GM12874 (cell line): ENCODE measurements at regions not wholly inside any gene's neighbourhood (a gene's known extent, or its start where the extent isn't known, plus 50 kb on each side); places are given as distances from the start of the nearest gene placed in this dataset.

Experiments used
- CTCF ChIP-seq: IDR thresholded peaks from 2 replicates; pipeline ENCODE4 v1.5.1; 2011; ENCODE audit warnings: low read depth, mild to moderate bottlenecking, control low read depth, low read length, moderate library complexity; ENCODE audit not compliant: insufficient read depth

- TF ChIP-seq CTCF, result no peak
These were observed 52.1 kb upstream of the IQSEC1 start for GRCh38 chr3:13125092-13126015.

- no peak for TF ChIP-seq CTCF
These were observed 51.4 kb upstream of the IQSEC1 start for GRCh38 chr3:13124631-13125030.

- no peak for TF ChIP-seq CTCF
These were observed 50.5 kb upstream of the IQSEC1 start for GRCh38 chr3:13123765-13124164.

GRCh38 chr3:13123013-13123654 is 49.9 kb upstream of the IQSEC1 start:
- TF ChIP-seq CTCF, result no peak
